ENCODE measurements at regions not wholly inside any gene's neighbourhood (a gene's known extent, or its start where the extent isn't known, plus 50 kb on each side); places are given as distances from the start of the nearest gene placed in this dataset.

GRCh38 chr18:42333558-42333957 lies 378.5 kb downstream of the PIK3C3 start:
- Histone ChIP-seq H3K9ac (ENCODE audit: extremely low read depth, insufficient read length, low read length) (no peak overlapping the region), H2BK5ac (ENCODE audit: insufficient read length, low read length) (no peak overlapping the region), H3K23ac (ENCODE audit: insufficient read length, low read depth, low read length) (no peak overlapping the region), H4K8ac (replicated peaks; ENCODE audit: insufficient read length, low read depth, low read length) (no peak overlapping the region), H3K79me1 (ENCODE audit: insufficient read depth, low read depth, low read length, poor library complexity, severe bottlenecking) (no peaks in the 10 kb centered on the region), H2AK5ac (ENCODE audit: insufficient read length, low read length) (no peak overlapping the region), H2BK15ac (ENCODE audit: low read depth, low read length) (no peak overlapping the region), H3T11ph (ENCODE audit: low read length) (no peak overlapping the region), H3K18ac (ENCODE audit: insufficient read length, low read depth, low read length) (no peak overlapping the region), H3K4ac (ENCODE audit: low read depth, low read length) (no peak overlapping the region), H3K27ac (ENCODE audit: insufficient read length, low read depth, low read length) (no peak overlapping the region), H3K4me2 (ENCODE audit: insufficient read depth, insufficient read length, low read length) (no peak overlapping the region), H3K56ac (ENCODE audit: insufficient read length, low read depth, low read length) (no peak overlapping the region), H2BK120ac (ENCODE audit: low read depth, low read length, poor library complexity, severe bottlenecking) (no peak overlapping the region), H2BK12ac (ENCODE audit: insufficient read length, low read depth, low read length) (no peak overlapping the region), H3K9me3 (ENCODE audit: control insufficient read depth, low read depth, low read length) (peaks cover 11% of the 10 kb centered on the region), H4K20me1 (ENCODE audit: control insufficient read depth, insufficient read depth, insufficient read length) (no peaks in the 10 kb centered on the region), H4K5ac (ENCODE audit: insufficient read length, low read depth, low read length) (no peak overlapping the region), H3K79me2 (ENCODE audit: insufficient read depth, low read length) (no peaks in the 10 kb centered on the region), H3K4me1 (ENCODE audit: insufficient read depth, low read length) (no peaks in the 10 kb centered on the region), H2AFZ (ENCODE audit: low read length) (no peak overlapping the region), H4K91ac (ENCODE audit: insufficient read length, low read depth, low read length) (no peak overlapping the region), H3K14ac (ENCODE audit: insufficient read depth, low read length) (no peak overlapping the region), H3K23me2 (ENCODE audit: insufficient read length, low read depth, low read length, poor library complexity, severe bottlenecking) (no peaks in the 10 kb centered on the region), H2BK20ac (ENCODE audit: low read depth, low read length, poor library complexity, severe bottlenecking) (no peak overlapping the region), H3K27me3 (ENCODE audit: insufficient read depth, low read length) (no peaks in the 10 kb centered on the region)
- H3K27me3 Mint-ChIP-seq (ENCODE audit: low read depth) = peaks cover 1% of the 10 kb centered on the region; the same call in 1 of the 2 replicates
- DNase-seq = no peak
- H3K9me3 Mint-ChIP-seq = peaks cover 26 to 34% of the 10 kb centered on the region in 2 experiments
- WGBS (ENCODE audit: extremely low coverage, insufficient read length, low lambda C conversion rate) = no CpG with 5 or more reads among the region's 3 CpGs
- H3K36me3 Mint-ChIP-seq (ENCODE audit: insufficient read depth in 1 of 3, low read depth in 3 of 3) = peaks cover 18 to 39% (median 25%) of the 10 kb centered on the region in 3 experiments
- TF ChIP-seq CTCF (conservative IDR thresholded peaks at IDR 0.05) = no peak
- H3K4me1 Mint-ChIP-seq = peaks cover 11 to 12% of the 10 kb centered on the region in 2 experiments
- H3K4me3 Mint-ChIP-seq = no peak overlapping the region
- H3K27ac Mint-ChIP-seq = peak overlapping the region in 1 of 3 experiments; percentile 75; a peak in 1 of 7 replicates
